ENCODE measurements at regions not wholly inside any gene's neighbourhood (a gene's known extent, or its start where the extent isn't known, plus 50 kb on each side); places are given as distances from the start of the nearest gene placed in this dataset.
"Not testable (repeated sequence)": the region's sequence is repeated elsewhere in the genome, so short reads cannot be mapped to it uniquely, and the experiment has no call there.

DNA sequence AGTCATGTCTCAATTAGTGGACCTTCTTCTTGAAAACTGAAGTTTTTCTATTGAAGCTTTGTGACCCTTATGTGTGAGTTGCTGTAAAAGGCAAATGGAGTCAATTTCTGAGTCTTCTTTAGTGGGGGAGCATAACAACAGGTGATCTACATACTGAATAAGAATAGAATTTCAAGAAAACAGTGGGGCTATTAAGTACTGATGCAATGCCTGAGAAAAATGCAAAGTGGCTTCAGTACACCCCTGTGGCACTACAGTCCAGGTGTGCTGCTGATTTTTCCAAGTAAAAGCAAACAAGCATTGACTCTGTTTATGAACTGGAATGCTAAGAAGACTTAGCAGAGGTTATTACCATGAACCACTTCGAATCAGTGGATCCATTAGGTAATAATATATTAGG lies 328.0 kb upstream of the PABPC4L start:
- TF ChIP-seq POLR2AphosphoS5 (IDR thresholded peaks at IDR 0.05) (no peak), EP300 (IDR thresholded peaks at IDR 0.05) (no peak), POLR2A (IDR thresholded peaks at IDR 0.05; ENCODE audit: low read depth) (no peak)
- TF ChIP-seq, protein P1, sequence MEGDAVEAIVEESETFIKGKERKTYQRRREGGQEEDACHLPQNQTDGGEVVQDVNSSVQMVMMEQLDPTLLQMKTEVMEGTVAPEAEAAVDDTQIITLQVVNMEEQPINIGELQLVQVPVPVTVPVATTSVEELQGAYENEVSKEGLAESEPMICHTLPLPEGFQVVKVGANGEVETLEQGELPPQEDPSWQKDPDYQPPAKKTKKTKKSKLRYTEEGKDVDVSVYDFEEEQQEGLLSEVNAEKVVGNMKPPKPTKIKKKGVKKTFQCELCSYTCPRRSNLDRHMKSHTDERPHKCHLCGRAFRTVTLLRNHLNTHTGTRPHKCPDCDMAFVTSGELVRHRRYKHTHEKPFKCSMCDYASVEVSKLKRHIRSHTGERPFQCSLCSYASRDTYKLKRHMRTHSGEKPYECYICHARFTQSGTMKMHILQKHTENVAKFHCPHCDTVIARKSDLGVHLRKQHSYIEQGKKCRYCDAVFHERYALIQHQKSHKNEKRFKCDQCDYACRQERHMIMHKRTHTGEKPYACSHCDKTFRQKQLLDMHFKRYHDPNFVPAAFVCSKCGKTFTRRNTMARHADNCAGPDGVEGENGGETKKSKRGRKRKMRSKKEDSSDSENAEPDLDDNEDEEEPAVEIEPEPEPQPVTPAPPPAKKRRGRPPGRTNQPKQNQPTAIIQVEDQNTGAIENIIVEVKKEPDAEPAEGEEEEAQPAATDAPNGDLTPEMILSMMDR (IDR thresholded peaks at IDR 0.05) = no peak
- Histone ChIP-seq H3K27ac (replicated peaks in 1 of 4) (no peak overlapping the region), H3K4me3 (no peak overlapping the region), H3K36me3 (no peaks in the 10 kb centered on the region), H3K27me3 (no peaks in the 10 kb centered on the region), H3K9me3 (no peaks in the 10 kb centered on the region), H3K4me1 (no peaks in the 10 kb centered on the region)
- WGBS = 78% methylated on average over 1 of the region's 1 CpG
- intact Hi-C loops (cut with DNase I) = no loop called here
- DNase-seq (ENCODE audit: extremely low spot score) = no peak

DNA sequence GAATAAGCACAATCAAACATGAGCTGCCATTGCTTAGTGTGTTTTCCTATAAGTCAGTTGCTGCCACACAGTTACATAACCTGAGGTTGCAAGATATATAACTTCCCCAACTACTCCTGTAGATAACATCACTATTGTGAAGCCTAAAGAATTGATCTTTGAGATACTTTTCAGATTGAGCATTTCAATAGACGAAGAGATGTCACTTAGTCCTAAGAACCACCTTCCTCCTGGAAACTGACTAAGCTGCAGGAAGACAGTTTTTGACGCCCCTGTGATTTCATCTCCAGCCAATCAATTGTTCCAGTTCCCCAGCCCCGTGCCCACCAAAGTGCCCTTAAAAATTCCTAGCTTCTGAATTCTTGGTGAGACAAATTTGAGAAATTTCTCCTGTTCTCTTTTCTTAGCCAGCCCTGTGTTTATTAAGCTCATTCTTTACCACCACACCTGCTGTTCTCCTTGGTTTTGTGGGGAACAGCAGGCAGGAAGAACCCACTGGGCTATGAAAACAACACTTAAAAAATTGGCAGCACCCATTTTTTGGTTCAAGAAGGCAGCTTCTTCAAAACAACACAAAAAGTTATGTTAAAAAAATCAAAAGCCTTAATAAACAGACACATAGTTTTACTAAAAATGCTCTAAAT lies 317.1 kb upstream of the PABPC4L start:
- no peaks in the 10 kb centered on the region for H3K4me1 ChIP-seq
- intact Hi-C loops (cut with DNase I) = no loop called here
- H3K36me3 ChIP-seq = no peaks in the 10 kb centered on the region
- no peak overlapping the region for H3K4me3 ChIP-seq
- H3K27ac ChIP-seq (replicated peaks in 1 of 4) = no peak overlapping the region
- H3K27me3 ChIP-seq = no peaks in the 10 kb centered on the region
- DNase-seq (ENCODE audit: extremely low spot score) = no peak
- WGBS = 68% methylated on average over 3 of the region's 3 CpGs
- no peaks in the 10 kb centered on the region for H3K9me3 ChIP-seq
- TF ChIP-seq POLR2A (IDR thresholded peaks at IDR 0.05; ENCODE audit: low read depth) = no peak
- TF ChIP-seq, protein P1 (IDR thresholded peaks at IDR 0.05) = no peak
- TF ChIP-seq EP300 (IDR thresholded peaks at IDR 0.05) = no peak
- no peak for TF ChIP-seq POLR2AphosphoS5 (IDR thresholded peaks at IDR 0.05)

DNA sequence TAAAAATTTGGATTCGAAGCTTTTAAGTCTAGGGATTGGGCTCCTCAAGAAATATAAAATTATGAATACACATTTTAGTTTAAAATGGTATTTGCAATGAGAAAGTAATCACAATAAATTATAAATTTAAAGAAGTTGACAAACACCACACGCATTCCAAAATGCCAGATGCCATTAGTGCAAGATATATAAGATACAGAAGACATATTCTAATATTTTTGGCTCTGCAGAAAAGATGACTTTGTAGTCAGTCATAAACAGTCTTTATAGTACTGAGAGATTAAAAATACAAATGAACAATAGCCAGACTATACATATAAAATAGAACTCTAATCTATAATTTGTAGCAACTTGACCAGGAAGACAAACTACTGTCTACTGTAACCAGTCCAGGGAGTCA lies 309.0 kb upstream of the PABPC4L start:
- TF ChIP-seq, protein P1 (IDR thresholded peaks at IDR 0.05) = no peak
- Histone ChIP-seq H3K36me3 (no peaks in the 10 kb centered on the region), H3K4me1 (no peaks in the 10 kb centered on the region), H3K9me3 (no peaks in the 10 kb centered on the region), H3K27me3 (no peaks in the 10 kb centered on the region), H3K4me3 (no peak overlapping the region), H3K27ac (replicated peaks in 1 of 4) (no peak overlapping the region)
- DNase-seq (ENCODE audit: extremely low spot score) = no peak
- intact Hi-C loops (cut with DNase I) = no loop called here
- 78% methylated on average over 2 of the region's 2 CpGs for WGBS

DNA sequence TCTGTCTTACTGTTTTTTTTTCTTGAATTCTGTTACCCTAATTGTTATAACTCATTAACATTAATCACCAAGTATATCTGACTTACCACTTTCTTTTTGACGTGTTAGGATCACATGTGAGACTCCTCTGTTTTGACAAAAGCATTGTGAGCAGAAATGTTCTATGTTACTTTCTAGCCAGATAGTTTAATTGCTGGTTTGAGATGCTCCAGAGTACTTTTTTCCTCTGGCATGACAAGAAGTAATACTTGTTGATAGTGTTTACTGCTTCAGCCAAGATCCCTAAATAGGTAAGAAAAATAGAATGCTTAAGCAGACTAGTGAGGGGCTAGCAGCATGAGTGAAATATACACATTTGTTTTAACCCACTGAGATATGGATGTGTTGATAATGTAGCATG lies 303.9 kb upstream of the PABPC4L start:
- Histone ChIP-seq H3K36me3 (no peaks in the 10 kb centered on the region), H3K4me1 (no peaks in the 10 kb centered on the region), H3K27ac (replicated peaks in 1 of 4) (no peak overlapping the region), H3K9me3 (no peaks in the 10 kb centered on the region), H3K27me3 (no peaks in the 10 kb centered on the region), H3K4me3 (no peak overlapping the region)
- WGBS = 33% methylated on average over 1 of the region's 1 CpG
- DNase-seq (ENCODE audit: extremely low spot score) = no peak
- TF ChIP-seq, protein P1 (IDR thresholded peaks at IDR 0.05) = no peak
- TF ChIP-seq EP300 (IDR thresholded peaks at IDR 0.05) = no peak
- no peak for TF ChIP-seq POLR2A (IDR thresholded peaks at IDR 0.05; ENCODE audit: low read depth)
- TF ChIP-seq POLR2AphosphoS5 (IDR thresholded peaks at IDR 0.05) = no peak
- intact Hi-C loops (cut with DNase I) = no loop called here

DNA sequence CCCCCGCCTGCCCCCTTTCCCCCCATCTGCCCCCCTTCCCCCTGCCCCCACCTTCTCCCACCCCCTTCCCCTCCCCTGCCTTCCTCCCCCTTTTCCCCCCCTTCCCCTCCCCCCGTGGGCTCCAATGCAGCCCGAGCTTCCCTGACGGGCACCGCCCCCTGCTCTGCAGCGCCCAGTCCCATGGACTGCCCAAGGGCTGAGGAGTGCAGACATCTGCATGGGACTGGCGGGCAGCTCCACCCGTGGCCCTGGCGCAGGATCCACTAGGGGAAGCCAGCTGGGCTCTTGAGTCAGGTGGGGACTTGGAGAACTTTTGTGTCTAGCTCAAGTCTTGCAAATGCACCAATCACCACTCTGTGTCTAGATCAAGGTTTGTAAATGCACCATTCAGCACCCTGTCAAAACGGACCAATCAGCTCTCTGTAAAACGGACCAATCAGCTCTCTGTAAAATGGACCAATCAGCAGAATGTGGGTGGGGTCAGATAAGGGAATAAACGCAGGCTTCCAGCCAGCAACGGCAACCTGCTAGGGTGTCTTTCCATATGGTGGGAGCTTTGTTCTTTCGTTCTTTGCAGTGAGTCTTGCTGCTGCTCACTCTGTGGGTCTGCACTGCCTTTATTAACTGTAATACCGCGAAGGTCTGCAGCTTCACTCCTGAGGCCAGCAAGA lies 300.5 kb upstream of the PABPC4L start:
- Histone ChIP-seq H3K36me3 (no peaks in the 10 kb centered on the region), H3K27ac (replicated peaks in 1 of 4) (no peak overlapping the region), H3K4me1 (no peaks in the 10 kb centered on the region), H3K4me3 (no peak overlapping the region), H3K27me3 (no peaks in the 10 kb centered on the region), H3K9me3 (no peaks in the 10 kb centered on the region)
- no peak for DNase-seq (ENCODE audit: extremely low spot score)
- intact Hi-C loops (cut with DNase I) = no loop called here
- 81% methylated on average over 7 of the region's 16 CpGs for WGBS
- TF ChIP-seq, protein P1 (IDR thresholded peaks at IDR 0.05) = no peak
- TF ChIP-seq EP300 (IDR thresholded peaks at IDR 0.05) = no peak

DNA sequence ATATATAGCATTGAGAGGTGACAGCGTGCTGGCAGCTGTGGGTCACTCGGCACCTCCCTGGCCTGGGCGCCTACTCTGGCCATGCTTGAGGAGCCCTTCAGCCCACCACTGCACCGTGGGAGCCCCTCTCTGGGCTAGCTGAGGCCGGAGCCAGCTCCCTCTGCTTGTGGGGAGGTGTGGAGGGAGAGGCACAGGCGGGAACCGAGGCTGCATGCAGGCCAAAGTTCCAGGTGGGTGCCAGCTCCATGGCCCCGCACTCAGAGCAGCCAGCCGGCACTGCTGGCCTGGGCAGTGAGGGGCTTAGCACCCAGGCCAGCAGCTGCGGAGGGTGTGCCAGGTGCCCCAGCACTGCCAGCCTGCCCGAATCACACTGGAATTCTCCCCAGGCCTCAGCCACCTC lies 299.9 kb upstream of the PABPC4L start:
- DNase-seq (ENCODE audit: extremely low spot score); H3K27me3 ChIP-seq; intact Hi-C loops (cut with DNase I); H3K36me3 ChIP-seq; H3K4me1 ChIP-seq; H3K9me3 ChIP-seq; H3K27ac ChIP-seq (replicated peaks in 1 of 4); H3K4me3 ChIP-seq: not testable (repeated sequence)
- WGBS = 100% methylated on average over 5 of the region's 11 CpGs
